GM19395 (cell line): ENCODE measurements at regions not wholly inside any gene's neighbourhood (a gene's known extent, or its start where the extent isn't known, plus 50 kb on each side); places are given as distances from the start of the nearest gene placed in this dataset.
"Not testable (repeated sequence)": the region's sequence is repeated elsewhere in the genome, so short reads cannot be mapped to it uniquely, and the experiment has no call there.

Experiments
- ATAC-seq: cut with Tn5 transposase; IDR thresholded peaks from one replicate; pipeline ENCODE4 v1.9.1; 2021; ENCODE audit warnings: mild to moderate bottlenecking, moderate library complexity; ENCODE audit not compliant: unreplicated experiment

DNA sequence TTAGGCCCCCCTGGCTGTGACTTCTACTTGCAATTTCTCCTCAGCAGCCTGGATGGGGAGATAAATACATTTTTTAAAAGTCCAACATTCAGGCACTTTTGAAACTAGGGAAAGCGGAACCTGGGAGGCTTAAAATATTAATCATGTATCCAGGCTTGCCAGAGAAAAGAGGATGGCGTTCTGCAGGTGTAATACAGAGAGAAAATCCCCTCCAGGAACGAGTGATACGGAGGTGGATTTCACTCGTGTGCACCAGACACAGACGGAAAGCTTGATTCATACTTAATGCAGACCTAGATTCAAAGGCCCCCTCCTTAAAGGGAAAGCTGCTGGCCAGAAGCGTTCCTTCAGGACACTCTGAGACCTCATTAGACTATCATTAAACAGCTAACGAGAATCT lies 354.0 kb upstream of the BOD1L1 start:
- no peak for ATAC-seq

DNA sequence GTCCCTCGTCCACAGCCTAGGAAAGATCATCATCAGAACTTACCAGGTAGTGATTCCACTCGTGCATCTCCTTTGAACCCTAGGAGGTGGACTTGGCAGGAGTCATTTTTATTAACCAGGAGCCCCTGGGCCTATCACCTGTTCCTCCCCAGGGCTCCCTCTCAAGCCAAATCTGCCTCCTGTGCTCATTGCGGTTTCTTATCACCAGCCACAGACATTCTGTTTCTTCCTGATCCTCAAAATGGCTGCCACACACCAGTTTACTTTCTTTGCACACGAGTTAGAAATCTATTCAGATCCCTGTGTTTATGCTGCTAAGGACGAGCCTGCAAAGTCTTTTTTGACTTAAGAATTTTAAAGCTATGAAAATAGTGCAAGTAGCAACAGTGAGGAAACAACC lies 354.5 kb upstream of the BOD1L1 start:
- ATAC-seq = no peak

DNA sequence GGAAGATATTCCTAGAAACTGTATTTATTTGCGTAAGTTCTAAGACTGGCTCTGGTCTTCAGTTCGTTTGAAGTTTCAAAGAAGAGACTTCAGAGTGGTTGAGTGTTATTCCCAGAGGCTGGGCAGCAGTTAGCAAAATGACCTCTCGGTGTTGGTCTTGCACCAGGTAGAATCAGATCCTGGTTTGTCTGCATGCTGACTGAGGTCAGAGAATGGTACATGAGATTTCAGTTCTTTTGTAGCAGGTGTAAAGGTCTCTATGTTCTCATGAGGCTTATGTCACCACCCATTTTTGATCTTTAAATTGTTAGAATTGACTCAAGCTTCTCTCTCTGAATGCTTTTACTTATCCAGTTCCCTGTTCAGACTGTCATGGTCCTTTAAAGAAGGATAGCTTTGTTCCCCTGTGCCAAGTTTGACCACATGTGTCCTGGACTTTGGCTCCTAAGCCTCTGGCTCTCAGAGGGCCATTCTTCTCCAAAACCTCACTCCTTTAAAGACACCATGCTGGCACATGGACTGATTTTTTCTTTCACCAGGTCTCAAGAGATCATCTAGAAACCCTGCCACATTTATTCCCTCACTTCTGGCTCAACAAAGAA lies 355.8 kb upstream of the BOD1L1 start:
- no peak for ATAC-seq

GRCh38 chr4:13984991-13985800 lies 357.7 kb upstream of the BOD1L1 start:
- ATAC-seq = no peak

DNA sequence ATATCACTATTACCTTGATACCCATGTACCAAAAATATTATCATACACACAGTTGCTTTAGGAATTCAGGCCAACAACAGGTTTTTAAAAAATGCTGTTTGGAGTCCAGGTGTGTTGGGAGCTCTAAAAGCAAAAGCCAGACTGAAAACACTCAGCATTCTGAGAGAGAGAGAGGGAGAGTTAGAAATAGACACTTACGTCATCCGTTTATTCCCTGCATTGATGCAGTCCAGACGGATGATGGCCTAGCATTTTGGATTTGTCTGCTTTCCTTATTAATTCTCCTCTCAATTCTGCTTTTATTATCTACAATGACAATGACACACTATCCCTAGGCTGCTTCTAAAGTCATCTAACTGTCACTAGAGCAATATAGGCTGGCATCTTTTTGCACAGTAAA lies 358.3 kb upstream of the BOD1L1 start:
- ATAC-seq = no peak

- no peak for ATAC-seq
These were observed 359.0 kb upstream of the BOD1L1 start for GRCh38 chr4:13986548-13986947.

DNA sequence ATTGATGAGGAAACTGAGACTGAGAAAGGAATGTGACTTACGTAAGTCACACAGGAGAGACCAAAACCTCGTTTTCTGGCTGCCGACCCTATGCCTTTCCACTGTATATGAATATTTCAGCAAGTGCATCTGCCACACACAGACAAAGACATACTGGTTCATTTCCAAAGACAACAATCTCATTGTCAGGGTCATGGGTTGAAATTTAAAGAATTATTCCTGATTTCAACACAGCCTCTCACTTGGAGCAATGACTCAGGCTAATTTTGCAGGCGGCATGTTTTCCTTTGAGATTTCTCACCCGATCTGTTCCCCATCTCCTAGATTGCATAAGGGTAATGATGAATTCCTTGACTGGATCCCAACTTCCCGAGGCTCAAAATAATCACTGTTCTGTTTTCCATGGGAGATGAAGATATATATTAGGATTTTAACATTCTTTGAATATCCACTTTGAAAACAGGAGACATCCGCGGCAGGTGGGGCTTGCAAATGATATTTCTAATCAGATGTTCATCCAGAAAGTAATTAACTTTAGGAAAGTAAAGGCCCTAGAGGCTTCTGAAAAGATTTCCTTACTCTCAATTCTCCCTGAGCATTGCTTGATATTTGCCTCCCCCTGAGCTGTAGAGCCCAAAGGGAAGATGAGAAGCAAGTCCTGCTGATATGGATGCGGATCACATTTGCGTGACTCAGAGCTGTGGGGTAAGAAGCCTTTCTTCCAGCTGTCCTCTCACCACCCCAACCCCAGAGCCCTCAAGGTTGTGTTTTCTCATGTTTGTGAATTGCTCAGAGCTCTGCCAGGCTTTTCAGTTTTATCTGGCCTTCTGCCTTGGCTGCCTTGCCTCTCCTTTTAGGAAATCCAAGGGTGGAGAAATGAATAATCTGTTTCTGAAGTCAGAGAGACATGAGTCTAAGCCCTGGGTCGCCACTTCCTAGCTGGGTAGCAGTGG lies 361.1 kb upstream of the BOD1L1 start:
- no peak for ATAC-seq

DNA sequence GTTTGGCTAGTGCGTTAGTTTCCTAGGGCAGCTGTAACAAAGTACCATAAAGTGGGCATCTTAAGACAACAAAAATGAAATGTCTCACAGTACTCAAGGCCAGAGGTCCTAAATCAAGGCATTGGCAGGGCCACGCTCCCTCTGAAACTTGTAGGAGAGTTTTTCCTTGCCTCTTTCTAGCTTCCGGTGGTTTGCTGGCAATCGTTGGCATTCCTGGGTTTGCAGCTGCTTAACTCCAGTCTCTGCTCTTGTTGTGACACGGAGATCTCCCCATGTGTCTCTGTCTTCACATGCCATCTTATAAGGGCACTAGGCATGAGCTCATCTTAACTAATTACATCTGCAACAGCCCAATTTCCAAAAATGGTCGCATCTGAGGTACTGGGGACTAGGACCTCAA lies 362.0 kb upstream of the BOD1L1 start:
- no peak for ATAC-seq

DNA sequence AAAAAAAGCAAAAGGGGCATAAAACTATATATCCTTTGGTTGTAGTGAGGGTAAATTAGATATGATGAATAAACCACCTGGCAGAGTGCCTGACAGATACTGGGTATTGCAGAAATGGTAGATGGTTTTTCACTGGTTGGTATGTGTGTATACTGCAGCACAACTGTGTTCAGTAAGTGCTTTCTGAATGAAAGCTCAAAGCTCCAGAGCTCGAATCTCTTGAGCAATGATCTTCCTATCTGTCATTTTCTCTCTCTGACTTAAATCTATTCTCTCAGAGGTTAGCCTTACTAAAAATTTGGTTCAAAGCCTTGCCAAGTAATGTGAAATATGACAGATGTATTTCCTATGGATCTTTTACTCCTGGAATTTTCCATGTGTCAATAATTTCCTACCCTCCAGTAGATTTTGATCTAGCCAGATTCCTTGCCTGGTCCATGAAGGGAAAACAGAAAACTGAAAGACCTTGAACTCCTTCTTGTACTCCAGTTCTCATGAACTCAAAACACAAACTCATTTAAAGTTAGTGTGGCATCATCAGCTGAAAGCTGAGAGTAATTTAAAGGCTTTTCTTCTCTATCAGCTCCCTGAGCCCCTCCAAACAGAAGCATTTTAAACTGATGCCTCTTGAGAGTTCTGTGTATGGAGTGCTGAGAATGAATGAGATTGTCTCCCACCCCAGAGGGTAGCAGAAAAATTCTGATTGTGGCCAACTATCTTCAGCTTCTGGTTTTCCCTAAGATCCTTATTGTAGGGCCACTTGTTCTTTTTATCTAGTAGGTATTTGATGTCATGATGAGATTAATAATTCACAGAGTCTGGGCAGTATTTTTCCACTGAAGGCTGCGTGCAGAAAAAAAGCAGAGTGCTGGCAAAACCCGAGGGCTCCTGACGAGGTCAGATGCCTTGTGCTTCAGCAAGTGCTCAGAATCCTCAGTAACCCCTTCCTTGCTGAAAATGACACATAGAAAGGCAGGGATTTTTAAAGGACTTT lies 363.4 kb upstream of the BOD1L1 start:
- no peak for ATAC-seq

- ATAC-seq = no peak
These were observed 364.5 kb upstream of the BOD1L1 start for GRCh38 chr4:13992041-13992440.

GRCh38 chr4:13992975-13993520 lies 365.5 kb upstream of the BOD1L1 start:
- ATAC-seq = no peak

DNA sequence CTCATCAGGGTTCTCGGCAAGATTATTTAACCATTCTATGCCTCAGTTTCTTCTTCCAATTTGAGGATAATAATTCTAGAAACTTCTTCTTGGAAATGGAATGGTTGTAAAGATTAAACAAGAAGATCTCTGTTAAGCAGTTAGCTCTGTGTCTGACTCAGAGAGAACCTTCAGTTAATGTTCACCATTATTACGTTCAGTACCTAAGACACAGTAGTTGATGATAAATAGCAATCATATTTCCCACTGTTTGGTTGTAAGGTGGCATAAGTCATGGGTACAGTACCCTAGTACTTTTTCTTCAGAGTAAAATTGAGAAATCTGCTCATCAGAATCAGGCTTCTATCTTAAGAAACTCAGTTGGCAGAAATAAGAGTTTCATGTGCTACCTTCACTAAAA lies 366.5 kb upstream of the BOD1L1 start:
- no peak for ATAC-seq

DNA sequence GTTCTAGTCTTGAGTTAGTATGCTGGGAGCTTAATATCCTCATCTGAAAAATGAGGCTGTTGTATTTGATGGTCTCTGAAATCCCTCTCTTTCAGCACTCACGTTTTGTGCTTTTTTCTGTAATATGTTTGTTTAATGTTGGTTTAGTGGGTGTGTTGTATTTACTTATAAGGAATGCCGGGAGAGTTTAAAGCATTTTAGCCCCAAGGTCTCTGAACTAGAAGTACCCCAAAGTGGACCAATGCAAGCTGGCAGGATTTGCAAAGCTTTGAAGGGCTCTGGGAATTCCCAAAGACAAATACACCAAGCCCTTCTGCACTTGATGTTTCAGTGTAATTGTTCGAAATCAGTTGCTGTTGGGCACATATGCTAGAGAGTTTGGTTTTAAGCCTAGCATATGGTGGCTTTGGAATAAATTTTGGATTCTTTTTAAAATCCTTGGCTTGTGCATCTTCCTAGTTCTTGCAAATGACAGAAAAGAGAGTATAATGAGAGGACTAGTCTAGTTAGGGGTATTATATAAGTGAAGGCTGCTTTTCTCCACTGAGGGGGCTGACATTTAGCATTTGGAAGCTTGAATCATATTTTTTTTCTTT lies 371.4 kb upstream of the BOD1L1 start:
- no peak for ATAC-seq

DNA sequence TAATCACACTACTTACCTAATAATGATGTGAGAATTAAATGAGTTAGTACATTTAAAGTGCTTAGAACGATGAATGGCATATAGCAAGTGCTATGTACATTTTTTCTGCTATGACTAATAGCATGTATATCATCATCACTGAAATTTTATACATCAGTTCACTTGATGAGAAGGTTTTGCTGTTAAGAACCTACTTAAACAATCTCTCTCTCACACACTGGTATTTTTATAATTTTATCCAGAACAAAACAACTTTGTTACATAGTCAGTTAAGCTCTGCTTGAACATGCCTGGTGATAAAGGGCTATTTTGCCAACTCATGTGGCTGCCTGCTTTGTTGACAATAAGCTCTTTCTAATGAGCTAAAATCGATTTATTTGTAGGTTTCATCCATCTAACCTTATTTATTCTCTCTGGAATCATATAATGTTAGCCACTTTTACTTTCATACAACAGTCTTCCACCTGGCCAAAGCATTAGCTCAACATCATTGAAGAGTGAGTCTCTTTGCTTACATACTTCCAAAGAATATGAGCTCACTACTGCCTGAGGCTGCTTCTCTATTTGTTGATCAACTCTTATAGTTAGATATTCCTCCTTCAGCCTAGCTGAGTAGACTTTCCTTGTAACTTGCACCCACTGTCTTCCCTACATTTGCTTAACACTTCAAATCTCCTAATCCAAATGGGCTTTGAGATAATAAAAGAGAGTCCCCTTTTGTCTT lies 372.7 kb upstream of the BOD1L1 start:
- no peak for ATAC-seq

DNA sequence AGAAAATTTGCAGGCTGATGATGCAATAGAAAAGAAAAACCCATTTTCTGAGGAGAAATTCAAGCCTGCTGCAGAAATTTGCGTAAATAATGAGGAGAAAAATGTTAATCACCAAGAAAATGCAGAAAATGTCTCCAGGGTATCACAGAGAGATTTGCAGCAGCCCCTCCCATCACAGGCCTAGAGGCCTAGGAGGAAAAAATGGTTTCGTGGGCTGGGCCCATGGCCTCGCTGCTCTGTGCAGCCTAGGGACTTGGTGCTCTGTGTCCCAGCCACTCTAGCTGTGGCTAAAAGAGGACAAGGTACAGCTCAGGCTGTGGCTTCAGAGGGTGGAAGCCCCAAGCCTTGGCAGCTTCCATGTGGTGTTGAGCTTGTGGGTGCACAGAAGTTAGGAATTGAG lies 374.8 kb upstream of the BOD1L1 start:
- ATAC-seq = not testable (repeated sequence)

- no peak for ATAC-seq
These were observed 381.0 kb upstream of the BOD1L1 start for GRCh38 chr4:14008494-14008893.

- no peak for ATAC-seq
These were observed 390.8 kb upstream of the BOD1L1 start for GRCh38 chr4:14018191-14018853.

- ATAC-seq = no peak
These were observed 394.9 kb upstream of the BOD1L1 start for GRCh38 chr4:14022456-14022855.
